ENCODE measurements at regions not wholly inside any gene's neighbourhood (a gene's known extent, or its start where the extent isn't known, plus 50 kb on each side); places are given as distances from the start of the nearest gene placed in this dataset.

- TF ChIP-seq PAXIP1 (CRISPR knock-in tag; conservative IDR thresholded peaks at IDR 0.05) (no peak), EED (CRISPR knock-in tag; IDR thresholded peaks at IDR 0.05) (no peak), ZC3H13 (CRISPR knock-in tag; IDR thresholded peaks at IDR 0.05) (no peak), ZFAT (CRISPR knock-in tag; conservative IDR thresholded peaks at IDR 0.05) (no peak)
Observed at GRCh38 chr2:234374736-234375135, 122.1 kb downstream of the ARL4C start (continued).

GRCh38 chr2:234374150-234374508 lies 122.8 kb downstream of the ARL4C start:
- no peak for DNase-seq (ENCODE audit: low spot score)
- CTCF ChIA-PET (ENCODE audit: low intra/inter-chr PET ratio, low total read pairs): no interaction called here
- no peak for FAIRE-seq
- no peaks in the 10 kb centered on the region; the same call in 1 of the 2 replicates for H4K20me1 ChIP-seq (ENCODE audit: insufficient read depth, low read length)
- POLR2A ChIA-PET: no interaction called here
- no peak for ATAC-seq
- no peaks in the 10 kb centered on the region for H3K79me2 ChIP-seq (ENCODE audit: insufficient read depth, low read length)
- peaks cover 0 to 1% of the 10 kb centered on the region in 2 experiments; a peak in 1 of 5 replicates for H3K27me3 ChIP-seq (ENCODE audit: control insufficient read depth in 1 of 2, insufficient read depth in 2 of 2, low read length in 2 of 2)
- in situ Hi-C loops (cut with HindIII; ENCODE audit: extremely low pct_ligation_motif_present, low pct_unique_long_range_greater_than_20kb): no loop called here
- no peak overlapping the region for H3K4me3 ChIP-seq (replicated peaks in 1 of 3; ENCODE audit: insufficient read depth in 1 of 3, low read depth in 2 of 3, low read length in 3 of 3)
- no peaks in the 10 kb centered on the region for H3K4me1 ChIP-seq (ENCODE audit: insufficient read depth, low read length)
- H3K4me2 ChIP-seq (ENCODE audit: low read depth, low read length): no peak overlapping the region
- no peaks in the 10 kb centered on the region for H3K9me3 ChIP-seq (ENCODE audit: low read length)
- intact Hi-C loops (cut with micrococcal nuclease; ENCODE audit: unreplicated experiment): no loop called here
- no TSS peak for BruUV-seq (replicated peaks)
- H3K9ac ChIP-seq (ENCODE audit: insufficient read depth, low read depth, low read length): no peak overlapping the region
- TF ChIP-seq E2F5 (CRISPR knock-in tag; conservative IDR thresholded peaks at IDR 0.05) (no peak), ATF7 (IDR thresholded peaks at IDR 0.05) (peak; percentile 89), ATF7 (CRISPR knock-in tag; IDR thresholded peaks at IDR 0.05) (no peak), CREB1 (IDR thresholded peaks at IDR 0.05) (peak; percentile 92), CREB1 (CRISPR knock-in tag; IDR thresholded peaks at IDR 0.05) (no peak)
- H3K36me3 ChIP-seq (replicated peaks in 1 of 2; ENCODE audit: control insufficient read depth in 1 of 2, insufficient read depth in 2 of 2, low read length in 2 of 2): no peaks in the 10 kb centered on the region
- WGBS (ENCODE audit: low lambda C conversion rate): 65% methylated on average over 8 of the region's 8 CpGs
- no peak overlapping the region for H2AFZ ChIP-seq (ENCODE audit: low read length)
- H3K27ac ChIP-seq (ENCODE audit: extremely low read length, insufficient read depth, low read length): no peak overlapping the region

Data from HepG2 (cell line).